ENCODE measurements at regions not wholly inside any gene's neighbourhood (a gene's known extent, or its start where the extent isn't known, plus 50 kb on each side); places are given as distances from the start of the nearest gene placed in this dataset.
"Not testable (repeated sequence)": the region's sequence is repeated elsewhere in the genome, so short reads cannot be mapped to it uniquely, and the experiment has no call there.

GRCh38 chr16:5222761-5223160, 125.2 kb upstream of the EEF2KMT start:
- ChIA-PET POLR2A (no interaction called here), CTCF (interaction anchor here (0.6 to 1.2 kb wide), 2 partner anchors 13 to 670 kb away, joined by 3 to 5 read pairs; no protein-coding TSS in a partner anchor)
- no peak for DNase-seq (ENCODE audit: extremely low spot score)
- TF ChIP-seq CTCF (IDR thresholded peaks at IDR 0.05; ENCODE audit: control extremely low read depth, extremely low read depth, low read depth, missing control alignments), result no peak

- CTCF ChIA-PET, result interaction anchor here (1.2 kb wide), 1 partner anchor 15 kb away, joined by 5 read pairs; no protein-coding TSS in a partner anchor
- DNase-seq (ENCODE audit: extremely low spot score); POLR2A ChIA-PET: not testable (repeated sequence)
Measured at GRCh38 chr16:5221831-5222230, 124.2 kb upstream of the EEF2KMT start.

- ChIA-PET CTCF (interaction anchor here (1.1 kb wide), 1 partner anchor 1423 kb away, joined by 3 read pairs; no protein-coding TSS in a partner anchor), POLR2A (no interaction called here)
- TF ChIP-seq CTCF (IDR thresholded peaks at IDR 0.05; ENCODE audit: control extremely low read depth, extremely low read depth, low read depth, missing control alignments), result no peak
- DNase-seq (ENCODE audit: extremely low spot score), result no peak
Measured at GRCh38 chr16:5220705-5221104, 123.1 kb upstream of the EEF2KMT start.

- TF ChIP-seq CTCF (IDR thresholded peaks at IDR 0.05; ENCODE audit: control extremely low read depth, extremely low read depth, low read depth, missing control alignments), result no peak
- CTCF ChIA-PET, result interaction anchor here (1.2 to 1.4 kb wide), 2 partner anchors 10 to 418 kb away, joined by 3 read pairs; no protein-coding TSS in a partner anchor
- POLR2A ChIA-PET, result no interaction called here
- DNase-seq (ENCODE audit: extremely low spot score), result no peak
Measured at GRCh38 chr16:5216441-5217080, 119.0 kb upstream of the EEF2KMT start.

GRCh38 chr16:5215901-5216300, 118.3 kb upstream of the EEF2KMT start:
- no peak for TF ChIP-seq CTCF (IDR thresholded peaks at IDR 0.05; ENCODE audit: control extremely low read depth, extremely low read depth, low read depth, missing control alignments)

GRCh38 chr16:5214466-5214865, 116.9 kb upstream of the EEF2KMT start:
- ChIA-PET POLR2A (no interaction called here), CTCF (no interaction called here)
- no peak for DNase-seq (ENCODE audit: extremely low spot score)
- TF ChIP-seq CTCF (IDR thresholded peaks at IDR 0.05; ENCODE audit: control extremely low read depth, extremely low read depth, low read depth, missing control alignments), result no peak

More at GRCh38 chr16:5215901-5216300, 118.3 kb upstream of the EEF2KMT start:
- ChIA-PET CTCF (interaction anchor here (1.2 kb wide), 1 partner anchor 418 kb away, joined by 3 read pairs; no protein-coding TSS in a partner anchor), POLR2A (no interaction called here)
- DNase-seq (ENCODE audit: extremely low spot score), result no peak

GRCh38 chr16:5212501-5212900, 114.9 kb upstream of the EEF2KMT start:
- POLR2A ChIA-PET; DNase-seq (ENCODE audit: extremely low spot score): not testable (repeated sequence)
- CTCF ChIA-PET, result interaction anchor here (1.6 kb wide), 1 partner anchor 15 kb away, joined by 3 read pairs; no protein-coding TSS in a partner anchor

GRCh38 chr16:5207862-5208498, 110.4 kb upstream of the EEF2KMT start:
- CTCF ChIA-PET, result interaction anchor here (1.2 to 1.5 kb wide), 2 partner anchors 9 to 13 kb away, joined by 3 to 4 read pairs; no protein-coding TSS in a partner anchor
- POLR2A ChIA-PET; DNase-seq (ENCODE audit: extremely low spot score): not testable (repeated sequence)
